NCI-H2029 (cell line): ENCODE measurements at regions not wholly inside any gene's neighbourhood (a gene's known extent, or its start where the extent isn't known, plus 50 kb on each side); places are given as distances from the start of the nearest gene placed in this dataset.

Experiments used
- DNase-seq: peaks from one replicate; lab custom pipeline; 2025; lab: John Stamatoyannopoulos, UW

- no peak for DNase-seq
Measured at GRCh38 chr10:31606841-31607240, 287.8 kb downstream of the ZEB1 start.

GRCh38 chr10:31605861-31606525 is 287.0 kb downstream of the ZEB1 start:
- DNase-seq: no peak

GRCh38 chr10:31605426-31605825 is 286.4 kb downstream of the ZEB1 start:
- no peak for DNase-seq

GRCh38 chr10:31604646-31605170 is 285.7 kb downstream of the ZEB1 start:
- DNase-seq: no peak

GRCh38 chr10:31604096-31604495 is 285.1 kb downstream of the ZEB1 start:
- DNase-seq: peak; percentile 6

- peak; percentile 92 for DNase-seq
Measured at GRCh38 chr10:31603235-31604087, 284.4 kb downstream of the ZEB1 start.

- peak; percentile 73 for DNase-seq
Measured at GRCh38 chr10:31602541-31603234, 283.7 kb downstream of the ZEB1 start.

GRCh38 chr10:31601136-31601535 is 282.1 kb downstream of the ZEB1 start:
- no peak for DNase-seq

GRCh38 chr10:31599626-31600504 is 280.8 kb downstream of the ZEB1 start:
- no peak for DNase-seq

- DNase-seq: no peak
Measured at GRCh38 chr10:31596765-31597164, 277.7 kb downstream of the ZEB1 start.

- no peak for DNase-seq
Measured at GRCh38 chr10:31595992-31596391, 277.0 kb downstream of the ZEB1 start.

GRCh38 chr10:31594347-31594873 is 275.4 kb downstream of the ZEB1 start:
- no peak for DNase-seq

GRCh38 chr10:31593124-31593523 is 274.1 kb downstream of the ZEB1 start:
- DNase-seq: no peak

- no peak for DNase-seq
Measured at GRCh38 chr10:31591569-31591968, 272.6 kb downstream of the ZEB1 start.

- no peak for DNase-seq
Measured at GRCh38 chr10:31590023-31590800, 271.2 kb downstream of the ZEB1 start.

- DNase-seq: no peak
Measured at GRCh38 chr10:31587691-31588090, 268.7 kb downstream of the ZEB1 start.

- DNase-seq: no peak
Measured at GRCh38 chr10:31586723-31587638, 268.0 kb downstream of the ZEB1 start.

GRCh38 chr10:31584876-31585275 is 265.9 kb downstream of the ZEB1 start:
- DNase-seq: no peak

- DNase-seq: no peak
Measured at GRCh38 chr10:31584098-31584631, 265.1 kb downstream of the ZEB1 start.
